HCT116 (cell line): ENCODE measurements at regions not wholly inside any gene's neighbourhood (a gene's known extent, or its start where the extent isn't known, plus 50 kb on each side); places are given as distances from the start of the nearest gene placed in this dataset.

Experiments used
- EZH2 ChIP-seq: fragments of 200-600 bp; sonication (generic); IDR thresholded peaks from 2 replicates; pipeline ENCODE4 v1.6.1; 2017; ENCODE audit warnings: antibody characterized with exemption, mixed run types
- EZH2phosphoT487 ChIP-seq: fragments of 200-600 bp; IDR thresholded peaks from 2 replicates; pipeline ENCODE4 v1.6.1; 2018; ENCODE audit warnings: antibody characterized with exemption, borderline replicate concordance
- POLR2A ChIP-seq: IDR thresholded peaks from 2 replicates; pipeline ENCODE4 v1.7.0; 2011; ENCODE audit warnings: borderline replicate concordance; ENCODE audit not compliant: insufficient read depth, insufficient read length; ENCODE audit errors: extremely low read depth
- POLR2AphosphoS5 ChIP-seq: IDR thresholded peaks from 2 replicates; pipeline ENCODE4 v1.6.1; 2011; ENCODE audit warnings: mild to moderate bottlenecking, low read depth, low read length, moderate library complexity
- RAD21 ChIP-seq: IDR thresholded peaks from 2 replicates; pipeline ENCODE4 v1.6.1; 2012; ENCODE audit warnings: low read depth, mild to moderate bottlenecking
- YY1 ChIP-seq: IDR thresholded peaks from 2 replicates; pipeline ENCODE4 v1.6.1; 2011; ENCODE audit warnings: low read length, low read depth, moderate library complexity, mild to moderate bottlenecking; ENCODE audit not compliant: insufficient replicate concordance; ENCODE audit errors: extremely low read depth
- TF ChIP-seq, protein P1 (sequence below): IDR thresholded peaks from 2 replicates; pipeline ENCODE4 v1.6.1; 2012
- TF ChIP-seq, protein P2 (sequence below), 3 experiments: fragments of 200-600 bp in 1 of 3; sonication (generic) in 1 of 3; IDR thresholded peaks in 2 of 3; conservative IDR thresholded peaks in 1 of 3; 2 replicates each; pipeline ENCODE4 v1.5.1; 2012 to 2017; ENCODE audit warnings: low read depth in 2 of 3, low read length in 2 of 3, antibody characterized with exemption in 1 of 3, borderline replicate concordance in 1 of 3, control low read depth in 1 of 3, mild to moderate bottlenecking in 1 of 3, mixed read lengths in 1 of 3, mixed run types in 1 of 3, moderate library complexity in 1 of 3; ENCODE audit not compliant: insufficient read depth in 1 of 3
- TF ChIP-seq, protein P3 (sequence below): IDR thresholded peaks from 2 replicates; pipeline ENCODE4 v1.6.1; 2012; ENCODE audit warnings: low read depth
- TF ChIP-seq, protein P4 (sequence below): IDR thresholded peaks from 2 replicates; pipeline ENCODE4 v1.6.1; 2011; ENCODE audit warnings: mild to moderate bottlenecking, low read length, moderate library complexity; ENCODE audit not compliant: insufficient replicate concordance; ENCODE audit errors: extremely low read depth

DNA sequence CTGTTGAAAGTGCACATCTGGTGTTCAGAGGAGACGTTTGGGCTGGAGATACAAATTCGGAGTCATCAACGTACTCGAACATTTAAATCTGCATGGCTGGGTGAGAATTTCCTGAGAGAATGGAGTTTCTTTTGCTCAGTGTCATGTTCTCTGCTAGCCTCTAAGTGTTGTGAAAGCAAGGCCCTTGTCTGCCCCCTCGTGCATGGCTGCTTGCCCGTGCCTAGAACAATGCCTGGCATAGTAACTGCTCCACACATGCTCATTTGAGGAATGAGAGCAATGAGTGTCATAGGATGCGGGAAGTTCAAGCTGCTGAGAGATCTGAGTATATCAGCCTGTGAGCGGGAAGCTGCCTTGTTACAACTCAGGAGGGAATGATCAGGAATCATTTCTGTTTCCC is 171.1 kb upstream of the CSF3R start:
- no peak for TF ChIP-seq EZH2
- no peak for TF ChIP-seq RAD21
- TF ChIP-seq POLR2A = no peak
- TF ChIP-seq, protein P1, sequence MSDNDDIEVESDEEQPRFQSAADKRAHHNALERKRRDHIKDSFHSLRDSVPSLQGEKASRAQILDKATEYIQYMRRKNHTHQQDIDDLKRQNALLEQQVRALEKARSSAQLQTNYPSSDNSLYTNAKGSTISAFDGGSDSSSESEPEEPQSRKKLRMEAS = no peak
- TF ChIP-seq, protein P2, sequence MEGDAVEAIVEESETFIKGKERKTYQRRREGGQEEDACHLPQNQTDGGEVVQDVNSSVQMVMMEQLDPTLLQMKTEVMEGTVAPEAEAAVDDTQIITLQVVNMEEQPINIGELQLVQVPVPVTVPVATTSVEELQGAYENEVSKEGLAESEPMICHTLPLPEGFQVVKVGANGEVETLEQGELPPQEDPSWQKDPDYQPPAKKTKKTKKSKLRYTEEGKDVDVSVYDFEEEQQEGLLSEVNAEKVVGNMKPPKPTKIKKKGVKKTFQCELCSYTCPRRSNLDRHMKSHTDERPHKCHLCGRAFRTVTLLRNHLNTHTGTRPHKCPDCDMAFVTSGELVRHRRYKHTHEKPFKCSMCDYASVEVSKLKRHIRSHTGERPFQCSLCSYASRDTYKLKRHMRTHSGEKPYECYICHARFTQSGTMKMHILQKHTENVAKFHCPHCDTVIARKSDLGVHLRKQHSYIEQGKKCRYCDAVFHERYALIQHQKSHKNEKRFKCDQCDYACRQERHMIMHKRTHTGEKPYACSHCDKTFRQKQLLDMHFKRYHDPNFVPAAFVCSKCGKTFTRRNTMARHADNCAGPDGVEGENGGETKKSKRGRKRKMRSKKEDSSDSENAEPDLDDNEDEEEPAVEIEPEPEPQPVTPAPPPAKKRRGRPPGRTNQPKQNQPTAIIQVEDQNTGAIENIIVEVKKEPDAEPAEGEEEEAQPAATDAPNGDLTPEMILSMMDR (IDR thresholded peaks at IDR 0.05 in 2 of 3, conservative IDR thresholded peaks at IDR 0.05 in 1 of 3; ENCODE audit: borderline replicate concordance in 1 of 3, insufficient read depth in 1 of 3, low read depth in 2 of 3, low read length in 2 of 3) = no peak
- no peak for TF ChIP-seq EZH2phosphoT487
- TF ChIP-seq POLR2AphosphoS5 = no peak
- TF ChIP-seq, protein P3, sequence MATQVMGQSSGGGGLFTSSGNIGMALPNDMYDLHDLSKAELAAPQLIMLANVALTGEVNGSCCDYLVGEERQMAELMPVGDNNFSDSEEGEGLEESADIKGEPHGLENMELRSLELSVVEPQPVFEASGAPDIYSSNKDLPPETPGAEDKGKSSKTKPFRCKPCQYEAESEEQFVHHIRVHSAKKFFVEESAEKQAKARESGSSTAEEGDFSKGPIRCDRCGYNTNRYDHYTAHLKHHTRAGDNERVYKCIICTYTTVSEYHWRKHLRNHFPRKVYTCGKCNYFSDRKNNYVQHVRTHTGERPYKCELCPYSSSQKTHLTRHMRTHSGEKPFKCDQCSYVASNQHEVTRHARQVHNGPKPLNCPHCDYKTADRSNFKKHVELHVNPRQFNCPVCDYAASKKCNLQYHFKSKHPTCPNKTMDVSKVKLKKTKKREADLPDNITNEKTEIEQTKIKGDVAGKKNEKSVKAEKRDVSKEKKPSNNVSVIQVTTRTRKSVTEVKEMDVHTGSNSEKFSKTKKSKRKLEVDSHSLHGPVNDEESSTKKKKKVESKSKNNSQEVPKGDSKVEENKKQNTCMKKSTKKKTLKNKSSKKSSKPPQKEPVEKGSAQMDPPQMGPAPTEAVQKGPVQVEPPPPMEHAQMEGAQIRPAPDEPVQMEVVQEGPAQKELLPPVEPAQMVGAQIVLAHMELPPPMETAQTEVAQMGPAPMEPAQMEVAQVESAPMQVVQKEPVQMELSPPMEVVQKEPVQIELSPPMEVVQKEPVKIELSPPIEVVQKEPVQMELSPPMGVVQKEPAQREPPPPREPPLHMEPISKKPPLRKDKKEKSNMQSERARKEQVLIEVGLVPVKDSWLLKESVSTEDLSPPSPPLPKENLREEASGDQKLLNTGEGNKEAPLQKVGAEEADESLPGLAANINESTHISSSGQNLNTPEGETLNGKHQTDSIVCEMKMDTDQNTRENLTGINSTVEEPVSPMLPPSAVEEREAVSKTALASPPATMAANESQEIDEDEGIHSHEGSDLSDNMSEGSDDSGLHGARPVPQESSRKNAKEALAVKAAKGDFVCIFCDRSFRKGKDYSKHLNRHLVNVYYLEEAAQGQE = no peak
- no peak for TF ChIP-seq YY1
- TF ChIP-seq, protein P4, sequence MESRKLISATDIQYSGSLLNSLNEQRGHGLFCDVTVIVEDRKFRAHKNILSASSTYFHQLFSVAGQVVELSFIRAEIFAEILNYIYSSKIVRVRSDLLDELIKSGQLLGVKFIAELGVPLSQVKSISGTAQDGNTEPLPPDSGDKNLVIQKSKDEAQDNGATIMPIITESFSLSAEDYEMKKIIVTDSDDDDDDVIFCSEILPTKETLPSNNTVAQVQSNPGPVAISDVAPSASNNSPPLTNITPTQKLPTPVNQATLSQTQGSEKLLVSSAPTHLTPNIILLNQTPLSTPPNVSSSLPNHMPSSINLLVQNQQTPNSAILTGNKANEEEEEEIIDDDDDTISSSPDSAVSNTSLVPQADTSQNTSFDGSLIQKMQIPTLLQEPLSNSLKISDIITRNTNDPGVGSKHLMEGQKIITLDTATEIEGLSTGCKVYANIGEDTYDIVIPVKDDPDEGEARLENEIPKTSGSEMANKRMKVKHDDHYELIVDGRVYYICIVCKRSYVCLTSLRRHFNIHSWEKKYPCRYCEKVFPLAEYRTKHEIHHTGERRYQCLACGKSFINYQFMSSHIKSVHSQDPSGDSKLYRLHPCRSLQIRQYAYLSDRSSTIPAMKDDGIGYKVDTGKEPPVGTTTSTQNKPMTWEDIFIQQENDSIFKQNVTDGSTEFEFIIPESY = no peak
